Mammary epithelial cell (primary cell): ENCODE measurements at regions not wholly inside any gene's neighbourhood (a gene's known extent, or its start where the extent isn't known, plus 50 kb on each side); places are given as distances from the start of the nearest gene placed in this dataset.

Experiments
- EZH2 ChIP-seq: IDR thresholded peaks from 2 replicates; pipeline ENCODE4 v1.6.1; 2012; ENCODE audit warnings: low read length, inconsistent platforms, borderline replicate concordance
- TF ChIP-seq, protein P1 (sequence below), 2 donors: IDR thresholded peaks in 1 of 2; conservative IDR thresholded peaks in 1 of 2; 2 replicates each; pipeline ENCODE4 v1.5.1; 2011 to 2012; ENCODE audit warnings: inconsistent platforms in 2 of 2, low read length in 2 of 2, mild to moderate bottlenecking in 2 of 2, control low read depth in 1 of 2, low read depth in 1 of 2; ENCODE audit not compliant: insufficient read depth in 1 of 2; ENCODE audit errors: extremely low read depth in 1 of 2

DNA sequence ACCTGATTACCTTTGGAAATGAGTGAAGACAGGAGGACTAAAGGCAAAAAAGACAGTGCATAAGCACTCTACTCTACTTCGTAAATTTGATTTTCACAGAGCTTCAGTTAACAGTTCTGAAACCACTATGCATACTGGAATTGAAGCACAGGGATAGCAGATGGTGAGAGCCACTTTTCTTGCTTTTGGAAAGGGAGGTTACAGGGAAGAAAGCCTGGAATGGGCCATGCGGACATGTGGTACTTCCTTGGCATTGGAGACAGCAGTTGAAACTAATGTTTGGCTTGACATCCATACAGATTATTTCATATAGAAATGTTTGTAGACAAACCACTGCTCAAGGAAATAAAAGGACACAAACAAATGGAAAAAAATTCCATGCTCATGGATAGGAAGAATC lies 585.6 kb upstream of the RAB6C start:
- no peak for TF ChIP-seq EZH2
- TF ChIP-seq, protein P1, sequence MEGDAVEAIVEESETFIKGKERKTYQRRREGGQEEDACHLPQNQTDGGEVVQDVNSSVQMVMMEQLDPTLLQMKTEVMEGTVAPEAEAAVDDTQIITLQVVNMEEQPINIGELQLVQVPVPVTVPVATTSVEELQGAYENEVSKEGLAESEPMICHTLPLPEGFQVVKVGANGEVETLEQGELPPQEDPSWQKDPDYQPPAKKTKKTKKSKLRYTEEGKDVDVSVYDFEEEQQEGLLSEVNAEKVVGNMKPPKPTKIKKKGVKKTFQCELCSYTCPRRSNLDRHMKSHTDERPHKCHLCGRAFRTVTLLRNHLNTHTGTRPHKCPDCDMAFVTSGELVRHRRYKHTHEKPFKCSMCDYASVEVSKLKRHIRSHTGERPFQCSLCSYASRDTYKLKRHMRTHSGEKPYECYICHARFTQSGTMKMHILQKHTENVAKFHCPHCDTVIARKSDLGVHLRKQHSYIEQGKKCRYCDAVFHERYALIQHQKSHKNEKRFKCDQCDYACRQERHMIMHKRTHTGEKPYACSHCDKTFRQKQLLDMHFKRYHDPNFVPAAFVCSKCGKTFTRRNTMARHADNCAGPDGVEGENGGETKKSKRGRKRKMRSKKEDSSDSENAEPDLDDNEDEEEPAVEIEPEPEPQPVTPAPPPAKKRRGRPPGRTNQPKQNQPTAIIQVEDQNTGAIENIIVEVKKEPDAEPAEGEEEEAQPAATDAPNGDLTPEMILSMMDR (conservative IDR thresholded peaks at IDR 0.05 in 1 of 2, IDR thresholded peaks at IDR 0.05 in 1 of 2; ENCODE audit: extremely low read depth in 1 of 2, insufficient read depth in 1 of 2, low read depth in 1 of 2, low read length in 2 of 2) = no peak
